HTR-8/SVneo (cell line): ENCODE measurements at regions not wholly inside any gene's neighbourhood (a gene's known extent, or its start where the extent isn't known, plus 50 kb on each side); places are given as distances from the start of the nearest gene placed in this dataset.
A peak's percentile ranks its signal among the peaks of the same experiment; 100 is the strongest.

ENCODE experiments used
- DNase-seq: peaks from one replicate; pipeline ENCODE4 v3.0.0; 2011; ENCODE audit warnings: low spot score, mixed read lengths; ENCODE audit not compliant: insufficient read length
- FAIRE-seq: peaks from 2 replicates; lab custom pipeline; 2011; peaks lifted over from hg19 to GRCh38; lab: Jason Lieb, UNC

DNA sequence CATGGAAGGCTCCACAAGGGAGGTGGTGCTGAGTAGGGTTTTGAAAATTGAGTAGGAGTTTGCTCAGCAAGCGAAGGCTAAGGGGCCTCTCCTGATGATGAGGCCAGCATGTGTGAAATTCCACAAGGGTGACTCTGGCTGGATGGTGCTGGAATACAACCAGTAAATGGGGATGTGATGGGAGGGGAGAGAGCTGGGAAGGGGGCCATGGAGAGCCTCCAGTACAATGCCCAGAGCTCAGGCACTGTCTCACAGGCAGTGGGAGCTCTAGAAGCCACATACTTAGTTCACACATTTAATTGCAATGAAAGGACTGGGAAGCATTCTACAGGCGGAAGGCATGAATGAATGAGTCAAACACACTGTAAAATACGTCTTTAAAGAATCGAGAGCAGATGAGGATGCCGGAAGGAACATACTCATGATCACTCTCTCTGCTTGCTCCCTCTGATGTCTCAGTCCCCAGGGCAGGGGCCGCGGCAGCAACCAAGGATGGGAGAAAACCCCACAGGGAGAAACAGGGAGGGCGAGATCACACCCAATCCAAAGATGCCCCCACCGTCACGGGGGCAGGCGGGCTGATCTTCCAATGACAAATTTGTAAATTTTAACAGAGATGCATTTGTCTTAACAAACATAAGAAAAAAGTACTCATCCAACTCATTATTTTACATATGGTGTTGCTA is 261.0 kb downstream of the NSG2 start:
- FAIRE-seq (no peak), DNase-seq (no peak)

DNA sequence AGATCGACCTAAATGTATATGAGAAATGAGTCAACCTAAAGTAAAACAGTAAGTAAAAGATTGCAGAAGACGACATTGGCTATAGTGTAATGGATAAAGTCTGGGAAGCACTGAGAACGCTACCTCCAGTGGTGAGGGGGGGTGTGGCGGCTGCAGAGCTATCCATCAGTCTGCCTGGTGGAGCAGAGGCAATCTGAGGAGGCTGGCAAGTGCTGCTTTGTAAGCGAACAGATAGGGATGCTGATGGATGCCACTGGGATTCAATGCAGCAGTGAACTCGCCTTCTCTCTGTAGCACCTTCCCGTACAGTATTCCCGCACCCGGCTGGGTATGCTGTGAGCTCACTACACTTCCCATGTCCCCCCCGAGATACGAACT is 261.5 kb downstream of the NSG2 start:
- FAIRE-seq: no peak

DNA sequence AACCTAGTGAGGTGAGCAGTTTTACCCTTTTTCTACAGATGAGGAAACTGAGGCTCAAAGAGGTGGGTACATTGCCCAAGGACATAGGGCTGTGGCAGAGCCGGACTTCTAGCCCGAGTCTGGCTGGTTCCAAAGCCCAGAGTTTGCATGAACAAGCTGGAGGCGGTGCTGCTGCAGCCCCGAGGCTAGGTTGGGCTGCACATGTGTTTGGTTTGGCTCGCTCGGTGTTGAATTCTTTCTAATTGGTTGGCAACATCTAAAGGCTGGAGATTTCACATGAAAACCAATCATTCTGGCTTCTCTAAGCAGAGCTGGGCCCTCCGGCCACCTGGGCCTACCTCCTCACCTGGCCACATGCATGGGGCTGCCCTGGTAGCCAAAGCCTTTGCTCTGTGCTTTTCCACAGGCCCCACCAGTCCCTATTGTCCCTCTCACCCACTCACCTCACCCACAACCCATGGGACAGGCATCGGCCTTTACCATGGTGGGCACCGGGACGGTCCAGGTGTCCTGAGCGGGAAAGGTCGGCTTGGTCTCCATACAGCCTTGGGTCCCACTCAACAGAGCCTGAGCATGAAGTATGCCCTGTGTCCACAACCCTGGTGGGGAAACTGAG is 262.3 kb downstream of the NSG2 start:
- DNase-seq: no peak
- no peak for FAIRE-seq

More for the DNA sequence above, 261.5 kb downstream of the NSG2 start:
- DNase-seq: no peak

GRCh38 chr5:174309131-174309795 is 263.8 kb downstream of the NSG2 start:
- FAIRE-seq: no peak
- DNase-seq: no peak

- FAIRE-seq (no peak), DNase-seq (no peak)
Measured at GRCh38 chr5:174310243-174310642, 264.7 kb downstream of the NSG2 start.

- DNase-seq (no peak), FAIRE-seq (no peak)
Measured at GRCh38 chr5:174310706-174311105, 265.2 kb downstream of the NSG2 start.

- DNase-seq (no peak), FAIRE-seq (no peak)
Measured at GRCh38 chr5:174311121-174311520, 265.6 kb downstream of the NSG2 start.

DNA sequence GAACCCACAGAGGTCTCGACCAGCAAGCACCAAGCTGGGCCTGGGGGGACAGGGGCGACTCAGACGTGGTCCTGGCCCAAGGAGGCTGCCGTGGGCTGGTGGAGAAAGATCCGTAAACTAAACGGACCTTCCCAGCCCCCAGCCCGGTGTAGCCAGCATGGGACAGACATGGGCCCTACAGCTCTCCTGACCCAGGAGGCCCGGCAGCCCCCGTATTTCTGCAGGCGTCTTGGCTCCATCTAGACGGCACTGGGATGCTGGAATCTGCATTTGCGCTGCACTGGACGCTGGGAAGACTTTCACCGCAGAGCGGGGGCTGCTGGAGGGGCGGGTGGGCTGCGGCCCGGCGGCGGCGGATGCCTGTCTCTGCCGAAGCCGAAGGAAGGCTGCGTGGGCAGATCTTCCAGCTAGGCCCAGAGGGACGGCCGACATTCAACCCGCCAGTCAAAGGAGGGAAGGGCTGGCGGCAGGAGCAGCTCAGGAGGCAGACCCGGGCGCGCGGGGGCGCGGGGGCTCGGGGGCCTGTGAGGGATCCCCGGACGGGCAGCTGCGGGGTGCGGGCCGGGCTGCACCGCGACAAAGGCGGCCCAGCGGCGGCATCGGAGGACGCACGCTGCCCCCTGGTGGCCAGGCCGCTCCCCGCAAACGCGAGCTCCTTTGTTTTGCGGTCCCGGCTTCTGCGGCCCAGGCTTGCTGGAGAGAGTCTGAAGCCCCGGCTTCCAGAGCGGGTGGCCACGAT is 266.2 kb downstream of the NSG2 start:
- DNase-seq (peak; percentile 55), FAIRE-seq (no peak)

DNA sequence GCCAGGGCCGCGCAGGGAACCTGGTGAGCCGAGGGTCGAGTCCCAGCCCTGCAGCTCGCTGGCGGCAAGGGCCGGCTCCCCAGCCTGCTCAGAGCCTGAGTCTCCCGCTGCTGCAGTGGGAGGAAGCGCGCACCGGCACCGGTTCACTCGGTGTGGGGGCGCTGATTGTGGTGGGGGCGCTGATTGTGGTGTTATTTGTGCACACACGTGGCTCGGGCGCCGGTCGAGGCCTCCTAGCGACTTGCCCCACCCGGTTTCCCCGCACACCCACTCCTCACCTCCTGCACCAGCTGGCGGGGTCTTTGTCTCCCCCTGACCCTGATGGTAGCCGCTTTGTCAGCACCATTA is 266.7 kb downstream of the NSG2 start:
- no peak for FAIRE-seq
- DNase-seq: no peak

- no peak for FAIRE-seq
- DNase-seq: no peak
Measured at GRCh38 chr5:174312641-174313040, 267.1 kb downstream of the NSG2 start.

- FAIRE-seq: no peak
Measured at GRCh38 chr5:174313615-174314014, 268.1 kb downstream of the NSG2 start.

DNA sequence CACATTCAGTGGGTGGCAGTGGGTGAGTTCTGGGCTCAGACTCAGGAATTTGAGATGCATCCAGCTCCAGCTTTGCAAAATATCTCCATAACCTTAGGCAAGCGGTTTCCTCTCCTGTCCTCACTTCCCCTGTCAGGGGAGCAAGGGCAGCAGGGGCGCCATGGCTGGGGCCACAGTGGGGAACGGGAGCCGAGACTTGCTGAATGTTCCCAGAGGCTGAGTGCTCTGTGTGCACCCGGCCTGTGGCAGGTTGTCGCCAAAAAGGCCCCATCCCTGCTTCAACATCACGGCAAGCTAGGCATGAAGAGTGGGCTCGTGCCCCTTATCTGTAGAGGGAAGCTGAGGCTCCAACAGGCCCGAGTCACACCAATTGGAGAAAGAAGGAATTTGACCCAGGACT is 268.8 kb downstream of the NSG2 start:
- FAIRE-seq (no peak), DNase-seq (no peak)

More at GRCh38 chr5:174313615-174314014, 268.1 kb downstream of the NSG2 start:
- DNase-seq: no peak

DNA sequence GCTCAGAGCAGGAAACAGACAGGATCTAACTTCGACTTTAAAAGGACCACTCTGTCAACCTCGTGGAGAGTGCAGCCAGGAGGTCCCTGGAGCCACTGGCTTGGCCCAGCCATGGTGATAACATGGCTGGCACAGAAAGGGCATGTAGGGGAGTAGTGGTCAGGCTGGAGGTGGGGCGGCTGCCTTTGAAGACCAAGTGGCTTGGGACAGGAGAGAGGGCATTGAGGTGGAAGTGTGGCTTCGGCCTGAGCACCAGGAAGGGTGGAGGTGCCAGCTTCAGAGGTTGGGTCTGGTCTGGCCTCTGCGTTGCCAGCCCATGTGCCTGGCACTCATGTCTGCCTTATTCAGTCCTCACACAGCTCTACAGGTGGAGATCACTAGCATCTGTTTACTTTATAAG is 270.0 kb downstream of the NSG2 start:
- FAIRE-seq: no peak
- DNase-seq: no peak

- DNase-seq: no peak
- no peak for FAIRE-seq
Measured at GRCh38 chr5:174315871-174316270, 270.4 kb downstream of the NSG2 start.

DNA sequence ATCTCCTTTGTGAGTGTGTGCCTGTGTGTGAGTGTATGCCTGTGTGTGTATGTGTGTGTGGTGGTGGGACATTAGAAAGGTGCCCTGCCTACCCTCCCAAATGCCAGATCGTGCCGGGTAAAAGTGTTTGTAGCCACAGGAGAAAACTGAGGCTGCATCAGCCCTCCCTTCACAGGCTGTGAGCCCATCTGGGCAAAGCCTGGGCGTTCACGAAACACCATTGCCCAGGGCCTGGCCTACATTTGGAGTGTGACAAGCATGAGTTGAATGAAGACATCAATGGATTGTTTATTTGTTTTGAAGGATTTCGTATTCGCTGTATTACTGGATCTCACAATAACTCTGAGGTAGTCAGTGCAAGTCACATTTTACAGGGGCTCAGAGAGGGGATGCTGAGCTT is 270.8 kb downstream of the NSG2 start:
- no peak for DNase-seq
- no peak for FAIRE-seq

DNA sequence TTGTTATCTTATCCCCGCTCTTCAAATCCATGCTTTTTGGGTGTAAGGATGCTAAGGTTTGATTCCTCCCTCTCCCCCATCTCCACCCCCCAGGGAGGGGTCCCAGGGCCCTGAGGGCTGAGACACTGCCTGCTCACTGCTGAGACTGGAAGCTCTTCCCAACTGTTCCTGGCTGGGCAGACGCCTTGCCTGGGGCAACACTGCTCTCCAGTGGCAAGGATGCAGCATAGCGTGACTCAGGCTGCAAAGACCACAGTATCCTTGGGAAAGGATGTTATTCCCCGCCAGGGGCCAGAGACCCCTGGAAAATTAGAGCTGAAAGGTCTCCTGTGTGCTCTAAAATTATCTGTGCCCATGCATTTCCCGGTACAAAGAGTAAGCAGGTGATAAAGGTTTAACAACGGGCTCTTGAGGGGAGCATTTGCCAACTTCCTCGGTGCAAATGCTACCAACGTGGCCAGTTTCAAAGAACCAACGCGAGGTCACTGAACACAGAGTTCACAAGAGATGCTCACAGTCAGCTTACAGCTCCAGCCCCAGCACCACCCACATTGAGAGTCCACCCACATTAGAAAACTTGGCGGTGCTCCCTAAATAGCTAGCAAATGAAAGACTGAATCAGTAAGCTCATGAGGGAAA is 271.9 kb downstream of the NSG2 start:
- peak; percentile 59 for FAIRE-seq
- peak; percentile 64 for DNase-seq

DNA sequence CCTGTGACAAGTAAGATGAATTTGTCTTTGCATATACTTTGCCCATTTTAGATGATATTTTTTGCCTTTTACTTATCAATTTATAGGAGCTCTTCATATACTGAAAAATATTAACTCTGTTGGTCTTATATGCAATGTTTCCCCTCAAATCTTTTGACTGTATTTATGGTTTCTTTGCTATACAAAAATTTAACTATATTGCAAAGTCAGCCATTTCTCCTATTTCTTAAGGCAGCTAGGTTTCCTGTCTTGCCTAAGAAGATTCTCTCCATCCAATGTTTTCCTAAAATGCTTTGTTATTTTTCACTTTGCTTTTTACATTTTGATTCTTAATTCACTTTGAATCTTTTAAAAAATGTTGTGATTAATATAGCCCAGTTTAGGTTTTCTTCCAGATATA is 273.1 kb downstream of the NSG2 start:
- DNase-seq: no peak
- FAIRE-seq: no peak

DNA sequence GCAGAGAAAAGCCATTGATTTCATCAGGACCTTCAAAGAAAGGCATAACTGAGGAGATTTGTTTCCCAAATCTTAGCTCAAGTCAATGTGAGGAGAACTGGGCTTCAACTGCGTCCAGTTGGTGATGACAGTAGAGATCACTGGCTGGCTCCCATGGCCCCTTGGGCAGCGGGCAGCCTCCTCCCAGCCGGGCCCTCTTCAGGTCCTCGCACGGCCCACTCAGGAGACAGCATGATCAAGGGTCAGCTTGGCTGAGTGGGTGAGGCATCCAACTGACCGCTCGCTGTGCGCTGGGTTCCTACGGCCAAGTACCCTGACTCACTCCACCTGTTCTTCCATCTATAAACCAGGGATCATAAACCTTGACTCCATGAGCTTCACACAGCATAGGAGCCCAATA is 274.0 kb downstream of the NSG2 start:
- FAIRE-seq: no peak
- no peak for DNase-seq

DNA sequence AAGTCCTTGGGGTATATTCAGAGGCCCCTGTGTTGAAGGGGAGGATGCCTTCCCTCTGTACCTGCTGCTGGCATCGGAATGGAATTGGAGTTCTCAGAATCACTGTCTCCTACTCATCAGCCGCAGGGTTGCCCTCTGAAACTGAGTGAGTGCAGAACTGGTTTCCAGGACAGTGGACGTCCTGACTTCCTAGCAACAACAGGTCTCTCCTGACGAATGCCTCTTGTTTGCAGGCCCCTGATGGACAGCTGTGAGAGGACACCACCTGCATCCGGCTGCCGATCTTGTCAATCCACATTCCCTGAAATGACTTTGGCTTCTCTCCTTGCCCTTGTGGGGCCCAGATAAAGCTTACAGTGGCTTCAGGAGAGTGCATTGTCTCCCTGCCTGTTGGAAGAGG is 274.5 kb downstream of the NSG2 start:
- FAIRE-seq (no peak), DNase-seq (no peak)

- no peak for DNase-seq
- no peak for FAIRE-seq
Measured at GRCh38 chr5:174323878-174324281, 278.4 kb downstream of the NSG2 start.

- DNase-seq: no peak
- no peak for FAIRE-seq
Measured at GRCh38 chr5:174324680-174325079, 279.2 kb downstream of the NSG2 start.
